K562 (cell line): ENCODE measurements at regions not wholly inside any gene's neighbourhood (a gene's known extent, or its start where the extent isn't known, plus 50 kb on each side); places are given as distances from the start of the nearest gene placed in this dataset.

ENCODE experiments used
- ATAC-seq: fragments of 200-7000 bp; cut with Tn5 transposase; 3 replicates; pipeline ENCODE4 v1.9.1; 2020; ENCODE audit warnings: moderate library complexity
- BruUV-seq: library from RNA; stranded (reverse); fragments of 400-500 nt; replicated peaks from 2 replicates; lab custom pipeline; 2021; lab: Mats Ljungman, UMichigan
- CTCF ChIA-PET: fragments of 300-600 bp; formaldehyde crosslinking; extraction: SDS; loops from one replicate; lab custom pipeline; 2021; ENCODE audit warnings: low intra/inter-chr PET ratio; lab: Yijun Ruan, JAX
- POLR2A ChIA-PET: fragments of 300-600, 350-650 bp; sonication (Branson Sonifier 250); formaldehyde crosslinking; extraction: SDS; loops from one replicate; lab custom pipeline; 2021; ENCODE audit warnings: antibody characterized with exemption, inconsistent platforms; lab: Yijun Ruan, JAX
- DNase-seq, 4 experiments: peaks; one replicate each; pipeline versions ENCODE4 v3.0.0 to v3.0.0-alpha.2; 2011 to 2018; ENCODE audit warnings: low spot score in 3 of 4, mixed read lengths in 3 of 4; ENCODE audit errors: extremely low read depth in 1 of 4
- FAIRE-seq: peaks from 2 replicates; lab custom pipeline; 2011; peaks lifted over from hg19 to GRCh38; lab: Jason Lieb, UNC
- H2AFZ ChIP-seq: 2 replicates; pipeline ENCODE4 v1.6.0; 2011; ENCODE audit warnings: low read depth, low read length, control low read depth, inconsistent platforms
- H3K27ac ChIP-seq: fragments of 200-600 bp; 3 replicates; pipeline ENCODE4 v1.8.0; 2011; ENCODE audit warnings: low read depth, mild to moderate bottlenecking, control low read depth, inconsistent platforms, low read length, moderate library complexity, mixed read lengths; ENCODE audit errors: extremely low read depth
- H3K27me3 ChIP-seq, 2 experiments: fragments of 300-600 bp in 1 of 2; 2 replicates in 1 of 2; 3 replicates in 1 of 2; pipeline versions ENCODE4 v1.6.0 to v1.8.0; 2011; ENCODE audit warnings: inconsistent platforms in 2 of 2, low read length in 2 of 2, mild to moderate bottlenecking in 1 of 2, mixed read lengths in 1 of 2, moderate library complexity in 1 of 2; ENCODE audit not compliant: control insufficient read depth in 2 of 2, insufficient read depth in 2 of 2
- H3K36me3 ChIP-seq: fragments of 300-600 bp; 3 replicates; pipeline ENCODE4 v1.8.0; 2011; ENCODE audit warnings: mild to moderate bottlenecking, low read length, inconsistent platforms; ENCODE audit not compliant: control insufficient read depth, insufficient read depth
- H3K4me1 ChIP-seq, 2 experiments: fragments of 200-600 bp in 1 of 2; replicated peaks in 1 of 2; 2 replicates in 1 of 2; 3 replicates in 1 of 2; pipeline versions ENCODE4 v1.5.1 to v1.8.0; 2011; ENCODE audit warnings: inconsistent platforms in 2 of 2, low read length in 2 of 2, mild to moderate bottlenecking in 1 of 2, mixed read lengths in 1 of 2, moderate library complexity in 1 of 2; ENCODE audit not compliant: control insufficient read depth in 2 of 2, insufficient read depth in 2 of 2
- H3K4me2 ChIP-seq: 2 replicates; pipeline ENCODE4 v1.6.1; 2011; ENCODE audit warnings: low read length, control low read depth, inconsistent platforms, mixed read lengths; ENCODE audit not compliant: insufficient read depth
- H3K4me3 ChIP-seq: fragments of 200-600 bp; sonication (generic), shearing (Covaris generic); 2 replicates; pipeline ENCODE4 v1.5.1; 2016; ENCODE audit warnings: control low read depth, inconsistent platforms
- H3K79me2 ChIP-seq: fragments of 200-600 bp; 3 replicates; pipeline ENCODE4 v1.8.0; 2011; ENCODE audit warnings: low read length, inconsistent platforms; ENCODE audit not compliant: control insufficient read depth, insufficient read depth
- H3K9ac ChIP-seq, 2 experiments: 2 replicates each; pipeline versions ENCODE4 v1.6.0 to v1.6.1; 2011; ENCODE audit warnings: low read depth in 2 of 2, low read length in 2 of 2, control low read depth in 1 of 2, inconsistent platforms in 1 of 2, mild to moderate bottlenecking in 1 of 2, mixed read lengths in 1 of 2; ENCODE audit not compliant: insufficient read depth in 1 of 2
- H3K9me1 ChIP-seq: one replicate; pipeline ENCODE4 v1.6.0; 2011; ENCODE audit warnings: inconsistent platforms, mild to moderate bottlenecking, low read length, moderate library complexity; ENCODE audit not compliant: control insufficient read depth, insufficient read depth
- H3K9me3 ChIP-seq: replicated peaks from 2 replicates; pipeline ENCODE4 v1.5.1; 2011; ENCODE audit warnings: low read depth, low read length, inconsistent platforms; ENCODE audit not compliant: control insufficient read depth, insufficient read depth
- H4K20me1 ChIP-seq: replicated peaks from 2 replicates; pipeline ENCODE4 v1.6.1; 2011; ENCODE audit warnings: low read length, inconsistent platforms, mixed read lengths; ENCODE audit not compliant: control insufficient read depth, insufficient read depth
- NR2C1 ChIP-seq, 2 experiments: fragments of 450-650 bp; IDR thresholded peaks; 2 replicates each; pipeline ENCODE4 v1.6.1; 2017; ENCODE audit warnings: mild to moderate bottlenecking in 2 of 2, antibody characterized with exemption in 1 of 2, inconsistent platforms in 1 of 2, missing compliant biosample characterization in 1 of 2, missing genetic modification characterization in 1 of 2
- NR2C2 ChIP-seq, 2 experiments: fragments of 200-800 bp in 1 of 2; sonication (Bioruptor generic) in 1 of 2; sonication (generic) in 1 of 2; formaldehyde crosslinking in 1 of 2; IDR thresholded peaks; 2 replicates each; pipeline versions ENCODE4 v1.6.1 to v1.8.0; 2016 to 2022; ENCODE audit warnings: mild to moderate bottlenecking in 1 of 2, missing compliant biosample characterization in 1 of 2, missing genetic modification characterization in 1 of 2, missing genetic modification reagents in 1 of 2
- NUFIP1 ChIP-seq: fragments of 450-650 bp; IDR thresholded peaks from 2 replicates; pipeline ENCODE4 v1.6.1; 2018; ENCODE audit not compliant: partially characterized antibody
- RAD21 ChIP-seq, 2 experiments: fragments of 250-450 bp in 1 of 2; fragments of 450-650 bp in 1 of 2; sonication (Bioruptor Pico) in 1 of 2; formaldehyde crosslinking in 1 of 2; IDR thresholded peaks in 1 of 2; conservative IDR thresholded peaks in 1 of 2; 2 replicates each; pipeline versions ENCODE4 v1.4.0 to v1.8.0; 2020 to 2022; ENCODE audit warnings: mild to moderate bottlenecking in 2 of 2, moderate library complexity in 1 of 2
- RUNX1 ChIP-seq: sonication (generic); IDR thresholded peaks from 2 replicates; pipeline ENCODE4 v1.6.1; 2016; ENCODE audit warnings: antibody characterized with exemption, low read depth
- SMC3 ChIP-seq: conservative IDR thresholded peaks from 2 replicates; pipeline ENCODE4 v1.6.1; 2011; ENCODE audit warnings: low read depth, low read length, improper control_type of control experiment; ENCODE audit not compliant: insufficient read depth
- WGBS: fragments of 100-300 bp; shearing (Covaris generic); methylation state at CpG from one replicate; pipeline ENCODE4 v1.1.6; 2016; ENCODE audit warnings: low coverage, mixed read lengths; ENCODE audit not compliant: insufficient coverage; ENCODE audit errors: missing lambda C conversion rate; 5-methylcytosine and 5-hydroxymethylcytosine counted together
- in situ Hi-C: fragments of 300-500 bp; cut with MboI; formaldehyde crosslinking; loops from 4 replicates; pipeline ENCODE4 v1.15.0; 2018; ENCODE audit warnings: inconsistent platforms, mixed read lengths
- intact Hi-C: fragments of 100-400 bp; cut with micrococcal nuclease; formaldehyde crosslinking; loops from 2 replicates; pipeline ENCODE4 v1.14.2; 2022
- TF ChIP-seq, protein P1 (sequence below), 3 experiments: IDR thresholded peaks in 2 of 3; conservative IDR thresholded peaks in 1 of 3; 2 replicates each; pipeline ENCODE4 v1.5.1; 2011 to 2012; ENCODE audit warnings: low read length in 3 of 3, mild to moderate bottlenecking in 3 of 3, control low read depth in 2 of 3, improper control_type of control experiment in 1 of 3, inconsistent platforms in 1 of 3, low read depth in 1 of 3, mixed read lengths in 1 of 3, moderate library complexity in 1 of 3; ENCODE audit not compliant: insufficient read depth in 2 of 3
- TF ChIP-seq, protein P2 (sequence below), 2 experiments: fragments of 450-650 bp; formaldehyde crosslinking in 1 of 2; IDR thresholded peaks; 2 replicates each; pipeline versions ENCODE4 v1.4.0 to v1.6.1; 2014 to 2020; ENCODE audit warnings: mild to moderate bottlenecking in 2 of 2, borderline replicate concordance in 1 of 2, low read depth in 1 of 2

GRCh38 chr9:84404095-84404686 lies 63.6 kb upstream of the SLC28A3 start:
- ChIA-PET POLR2A (interaction anchor here (0.6 kb wide), 1 partner anchor 1031 kb away, joined by 4 read pairs; no protein-coding TSS in a partner anchor), CTCF (interaction anchor here (0.6 kb wide), 1 partner anchor 246 kb away, joined by 3 read pairs; no protein-coding TSS in a partner anchor)
- no TSS peak for BruUV-seq
- no peak overlapping the region for H3K4me3 ChIP-seq
- no peaks in the 10 kb centered on the region for H4K20me1 ChIP-seq
- no peak overlapping the region for H2AFZ ChIP-seq
- FAIRE-seq (peak; percentile 29), ATAC-seq (peak; percentile 77), DNase-seq (peak; percentile 32 to 48 (median 40))
- H3K36me3 ChIP-seq = no peaks in the 10 kb centered on the region
- H3K9me3 ChIP-seq = no peaks in the 10 kb centered on the region
- intact Hi-C loops (loop anchor here (5.0 to 10.0 kb wide), 2 partner anchors 381 to 548 kb away; no protein-coding TSS in a partner anchor), in situ Hi-C loops (loop anchor here (25.0 kb wide), 1 partner anchor 558 kb away; no protein-coding TSS in a partner anchor)
- no peak for TF ChIP-seq NUFIP1
- no peak for TF ChIP-seq NR2C1 (IDR thresholded peaks at IDR 0.05)
- TF ChIP-seq NR2C1 (tag; IDR thresholded peaks at IDR 0.05) = peak; percentile 51; the same call in 1 of the 2 replicates
- TF ChIP-seq, protein P1, sequence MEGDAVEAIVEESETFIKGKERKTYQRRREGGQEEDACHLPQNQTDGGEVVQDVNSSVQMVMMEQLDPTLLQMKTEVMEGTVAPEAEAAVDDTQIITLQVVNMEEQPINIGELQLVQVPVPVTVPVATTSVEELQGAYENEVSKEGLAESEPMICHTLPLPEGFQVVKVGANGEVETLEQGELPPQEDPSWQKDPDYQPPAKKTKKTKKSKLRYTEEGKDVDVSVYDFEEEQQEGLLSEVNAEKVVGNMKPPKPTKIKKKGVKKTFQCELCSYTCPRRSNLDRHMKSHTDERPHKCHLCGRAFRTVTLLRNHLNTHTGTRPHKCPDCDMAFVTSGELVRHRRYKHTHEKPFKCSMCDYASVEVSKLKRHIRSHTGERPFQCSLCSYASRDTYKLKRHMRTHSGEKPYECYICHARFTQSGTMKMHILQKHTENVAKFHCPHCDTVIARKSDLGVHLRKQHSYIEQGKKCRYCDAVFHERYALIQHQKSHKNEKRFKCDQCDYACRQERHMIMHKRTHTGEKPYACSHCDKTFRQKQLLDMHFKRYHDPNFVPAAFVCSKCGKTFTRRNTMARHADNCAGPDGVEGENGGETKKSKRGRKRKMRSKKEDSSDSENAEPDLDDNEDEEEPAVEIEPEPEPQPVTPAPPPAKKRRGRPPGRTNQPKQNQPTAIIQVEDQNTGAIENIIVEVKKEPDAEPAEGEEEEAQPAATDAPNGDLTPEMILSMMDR (IDR thresholded peaks at IDR 0.05 in 2 of 3, conservative IDR thresholded peaks at IDR 0.05 in 1 of 3; ENCODE audit: insufficient read depth in 2 of 3, low read depth in 1 of 3, low read length in 3 of 3) = peak; percentile 53 to 78 (median 70); a peak in 5 of 6 replicates
- TF ChIP-seq RAD21 (CRISPR knock-in tag; conservative IDR thresholded peaks at IDR 0.05 in 1 of 2, IDR thresholded peaks at IDR 0.05 in 1 of 2) = peak; percentile 59 to 67
- peak; percentile 42 for TF ChIP-seq SMC3
- TF ChIP-seq NR2C2 (CRISPR knock-in tag; IDR thresholded peaks at IDR 0.05) = no peak
- TF ChIP-seq NR2C2 (tag; IDR thresholded peaks at IDR 0.05) = peak; percentile 33; the same call in 1 of the 2 replicates
- TF ChIP-seq RUNX1 = no peak
- TF ChIP-seq, protein P2, sequence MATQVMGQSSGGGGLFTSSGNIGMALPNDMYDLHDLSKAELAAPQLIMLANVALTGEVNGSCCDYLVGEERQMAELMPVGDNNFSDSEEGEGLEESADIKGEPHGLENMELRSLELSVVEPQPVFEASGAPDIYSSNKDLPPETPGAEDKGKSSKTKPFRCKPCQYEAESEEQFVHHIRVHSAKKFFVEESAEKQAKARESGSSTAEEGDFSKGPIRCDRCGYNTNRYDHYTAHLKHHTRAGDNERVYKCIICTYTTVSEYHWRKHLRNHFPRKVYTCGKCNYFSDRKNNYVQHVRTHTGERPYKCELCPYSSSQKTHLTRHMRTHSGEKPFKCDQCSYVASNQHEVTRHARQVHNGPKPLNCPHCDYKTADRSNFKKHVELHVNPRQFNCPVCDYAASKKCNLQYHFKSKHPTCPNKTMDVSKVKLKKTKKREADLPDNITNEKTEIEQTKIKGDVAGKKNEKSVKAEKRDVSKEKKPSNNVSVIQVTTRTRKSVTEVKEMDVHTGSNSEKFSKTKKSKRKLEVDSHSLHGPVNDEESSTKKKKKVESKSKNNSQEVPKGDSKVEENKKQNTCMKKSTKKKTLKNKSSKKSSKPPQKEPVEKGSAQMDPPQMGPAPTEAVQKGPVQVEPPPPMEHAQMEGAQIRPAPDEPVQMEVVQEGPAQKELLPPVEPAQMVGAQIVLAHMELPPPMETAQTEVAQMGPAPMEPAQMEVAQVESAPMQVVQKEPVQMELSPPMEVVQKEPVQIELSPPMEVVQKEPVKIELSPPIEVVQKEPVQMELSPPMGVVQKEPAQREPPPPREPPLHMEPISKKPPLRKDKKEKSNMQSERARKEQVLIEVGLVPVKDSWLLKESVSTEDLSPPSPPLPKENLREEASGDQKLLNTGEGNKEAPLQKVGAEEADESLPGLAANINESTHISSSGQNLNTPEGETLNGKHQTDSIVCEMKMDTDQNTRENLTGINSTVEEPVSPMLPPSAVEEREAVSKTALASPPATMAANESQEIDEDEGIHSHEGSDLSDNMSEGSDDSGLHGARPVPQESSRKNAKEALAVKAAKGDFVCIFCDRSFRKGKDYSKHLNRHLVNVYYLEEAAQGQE (IDR thresholded peaks at IDR 0.05; ENCODE audit: borderline replicate concordance) = peak; percentile 55; the same call in 1 of the 2 replicates
- TF ChIP-seq, protein P2 (CRISPR knock-in tag; IDR thresholded peaks at IDR 0.05; ENCODE audit: low read depth) = no peak
- H3K79me2 ChIP-seq = no peaks in the 10 kb centered on the region
- no peak overlapping the region for H3K9ac ChIP-seq
- no peaks in the 10 kb centered on the region for H3K4me1 ChIP-seq
- H3K9me1 ChIP-seq = no peaks in the 10 kb centered on the region
- WGBS = under 1% methylated on average over 8 of the region's 8 CpGs
- H3K27ac ChIP-seq = no peak overlapping the region
- H3K4me2 ChIP-seq = no peak overlapping the region
- H3K27me3 ChIP-seq = no peaks in the 10 kb centered on the region
